H1 (cell line): ENCODE measurements at regions not wholly inside any gene's neighbourhood (a gene's known extent, or its start where the extent isn't known, plus 50 kb on each side); places are given as distances from the start of the nearest gene placed in this dataset.

ENCODE experiments used
- CTCF ChIA-PET: fragments of 300-600 bp; sonication (Branson Sonifier 250); formaldehyde crosslinking; loops from one replicate; lab custom pipeline; 2021; ENCODE audit not compliant: partially characterized antibody; lab: Charles Lee
- POLR2A ChIA-PET: fragments of 300-600 bp; sonication (Branson Sonifier 250); formaldehyde crosslinking; loops from one replicate; lab custom pipeline; 2021; ENCODE audit warnings: inconsistent platforms; ENCODE audit not compliant: partially characterized antibody; lab: Charles Lee
- DNase-seq, 2 experiments: peaks; one replicate each; pipeline versions ENCODE4 v3.0.0 to v3.0.0-alpha.2; 2010 to 2022; ENCODE audit warnings: low spot score in 2 of 2, low read depth in 1 of 2, mixed read lengths in 1 of 2
- FAIRE-seq: peaks from 2 replicates; lab custom pipeline; 2011; peaks lifted over from hg19 to GRCh38; lab: Jason Lieb, UNC
- H2AFZ ChIP-seq: 2 replicates; pipeline ENCODE4 v1.8.1; 2012; ENCODE audit warnings: low read length, inconsistent platforms
- H2AK5ac ChIP-seq: 2 replicates; pipeline ENCODE4 v1.6.1; 2013; ENCODE audit warnings: low read depth, low read length
- H2BK120ac ChIP-seq: replicated peaks from 2 replicates; pipeline ENCODE3; 2013; ENCODE audit warnings: low read depth, low read length, inconsistent platforms
- H2BK12ac ChIP-seq: 2 replicates; pipeline ENCODE4 v1.6.1; 2013; ENCODE audit warnings: low read depth, low read length
- H2BK15ac ChIP-seq: 2 replicates; pipeline ENCODE4 v1.6.1; 2013; ENCODE audit warnings: low read length
- H2BK20ac ChIP-seq: 2 replicates; pipeline ENCODE4 v1.6.1; 2013; ENCODE audit warnings: low read length
- H2BK5ac ChIP-seq: 2 replicates; pipeline ENCODE4 v1.6.1; 2013; ENCODE audit warnings: low read depth, low read length
- H3K14ac ChIP-seq: 2 replicates; pipeline ENCODE4 v1.6.1; 2013; ENCODE audit warnings: inconsistent platforms; ENCODE audit not compliant: insufficient read length
- H3K18ac ChIP-seq: 2 replicates; pipeline ENCODE4 v1.6.1; 2013; ENCODE audit warnings: low read length; ENCODE audit errors: extremely low read depth
- H3K23ac ChIP-seq: 2 replicates; pipeline ENCODE4 v1.6.1; 2013; ENCODE audit warnings: inconsistent platforms; ENCODE audit not compliant: insufficient read length
- H3K23me2 ChIP-seq: 2 replicates; pipeline ENCODE4 v1.6.1; 2013; ENCODE audit warnings: low read depth, low read length
- H3K27ac ChIP-seq: 2 replicates; pipeline ENCODE4 v1.6.1; 2011; ENCODE audit warnings: low read depth, low read length, inconsistent platforms
- H3K27me3 ChIP-seq, 4 experiments: replicated peaks in 1 of 4; 1 replicate in 1 of 4; 2 replicates in 3 of 4; pipeline versions ENCODE4 v1.6.1 to v1.8.1; 2011 to 2013; ENCODE audit warnings: low read length in 3 of 4, mild to moderate bottlenecking in 3 of 4, inconsistent platforms in 2 of 4, mixed read lengths in 2 of 4, moderate library complexity in 1 of 4; ENCODE audit not compliant: control insufficient read depth in 3 of 4, insufficient read depth in 3 of 4; ENCODE audit errors: extremely low read depth in 1 of 4
- H3K36me3 ChIP-seq, 4 experiments: 2 replicates each; pipeline versions ENCODE4 v1.6.1 to v1.8.1; 2011 to 2013; ENCODE audit warnings: mild to moderate bottlenecking in 4 of 4, low read length in 3 of 4, moderate library complexity in 2 of 4, control low read depth in 1 of 4, inconsistent platforms in 1 of 4; ENCODE audit not compliant: insufficient read depth in 4 of 4, control insufficient read depth in 2 of 4
- H3K4ac ChIP-seq: replicated peaks from 2 replicates; pipeline ENCODE3; 2013; ENCODE audit warnings: low read length, low read depth, mixed read lengths, inconsistent platforms; ENCODE audit not compliant: insufficient read length
- H3K4me1 ChIP-seq, 4 experiments: replicated peaks in 1 of 4; 1 replicate in 1 of 4; 2 replicates in 3 of 4; pipeline versions ENCODE4 v1.6.1 to v1.8.1; 2011 to 2013; ENCODE audit warnings: low read length in 3 of 4, inconsistent platforms in 2 of 4, mixed read lengths in 1 of 4; ENCODE audit not compliant: insufficient read depth in 4 of 4, control insufficient read depth in 3 of 4
- H3K4me2 ChIP-seq, 2 experiments: 2 replicates each; pipeline versions ENCODE4 v1.6.1 to v1.8.1; 2011 to 2013; ENCODE audit warnings: low read depth in 2 of 2, low read length in 2 of 2, control low read depth in 1 of 2, inconsistent platforms in 1 of 2, mild to moderate bottlenecking in 1 of 2; ENCODE audit not compliant: insufficient read depth in 1 of 2
- H3K4me3 ChIP-seq, 4 experiments: fragments of 200-600, 300-600 bp in 1 of 4; sonication (generic), shearing (Covaris generic), sonication (Bioruptor Twin) in 1 of 4; 2 replicates each; pipeline versions ENCODE4 v1.5.1 to v1.8.1; 2011 to 2016; ENCODE audit warnings: low read length in 4 of 4, low read depth in 3 of 4, control low read depth in 2 of 4, inconsistent platforms in 2 of 4, mild to moderate bottlenecking in 2 of 4, mixed read lengths in 1 of 4, moderate library complexity in 1 of 4; ENCODE audit not compliant: insufficient read depth in 2 of 4; ENCODE audit errors: extremely low read depth in 1 of 4
- H3K56ac ChIP-seq: replicated peaks from 2 replicates; pipeline ENCODE3; 2013; ENCODE audit warnings: low read depth, mild to moderate bottlenecking, mixed read lengths, low read length, inconsistent platforms; ENCODE audit not compliant: insufficient read length
- H3K79me1 ChIP-seq: 2 replicates; pipeline ENCODE4 v1.6.1; 2013; ENCODE audit warnings: low read depth, low read length, control low read depth
- H3K79me2 ChIP-seq, 2 experiments: 2 replicates each; pipeline versions ENCODE4 v1.6.1 to v1.8.1; 2012 to 2013; ENCODE audit warnings: low read length in 2 of 2, mild to moderate bottlenecking in 2 of 2, inconsistent platforms in 1 of 2; ENCODE audit not compliant: insufficient read depth in 2 of 2, control insufficient read depth in 1 of 2
- H3K9ac ChIP-seq, 4 experiments: replicated peaks in 1 of 4; 1 replicate in 1 of 4; 2 replicates in 3 of 4; pipeline versions ENCODE4 v1.6.1 to v1.8.1; 2011 to 2013; ENCODE audit warnings: low read depth in 3 of 4, low read length in 3 of 4, control low read depth in 2 of 4, mild to moderate bottlenecking in 2 of 4, moderate library complexity in 2 of 4, inconsistent platforms in 1 of 4; ENCODE audit errors: extremely low read depth in 1 of 4
- H3K9me3 ChIP-seq, 2 experiments: 2 replicates each; pipeline versions ENCODE4 v1.6.1 to v1.8.1; 2012 to 2013; ENCODE audit warnings: mild to moderate bottlenecking in 2 of 2, moderate library complexity in 2 of 2, control low read depth in 1 of 2, inconsistent platforms in 1 of 2, low read depth in 1 of 2, low read length in 1 of 2, mixed read lengths in 1 of 2; ENCODE audit not compliant: insufficient read depth in 2 of 2
- H4K20me1 ChIP-seq, 2 experiments: replicated peaks in 1 of 2; 2 replicates each; pipeline versions ENCODE3 to v1.8.1; 2011 to 2013; ENCODE audit warnings: inconsistent platforms in 2 of 2, low read length in 2 of 2, mild to moderate bottlenecking in 1 of 2; ENCODE audit not compliant: insufficient read depth in 2 of 2, control insufficient read depth in 1 of 2
- H4K5ac ChIP-seq: 2 replicates; pipeline ENCODE4 v1.6.1; 2013; ENCODE audit warnings: low read length, low read depth, mixed read lengths, inconsistent platforms; ENCODE audit not compliant: insufficient read length
- H4K8ac ChIP-seq: 2 replicates; pipeline ENCODE4 v1.8.0; 2013; ENCODE audit warnings: mild to moderate bottlenecking, moderate library complexity, low read length, inconsistent platforms; ENCODE audit not compliant: insufficient read depth; ENCODE audit errors: extremely low read depth
- H4K91ac ChIP-seq: replicated peaks from 2 replicates; pipeline ENCODE3; 2013; ENCODE audit warnings: low read length, mixed read lengths, inconsistent platforms; ENCODE audit not compliant: insufficient read length
- CBX8 ChIP-seq: fragments of 300-800, 300-1000 bp; sonication (generic); IDR thresholded peaks from 2 replicates; pipeline ENCODE4 v1.7.1; 2016; ENCODE audit warnings: low read depth, low read length, borderline replicate concordance
- CEBPB ChIP-seq: IDR thresholded peaks from 2 replicates; pipeline ENCODE4 v1.6.1; 2012; ENCODE audit warnings: low read depth, low read length
- CTBP2 ChIP-seq: IDR thresholded peaks from 2 replicates; pipeline ENCODE4 v1.7.0; 2011; ENCODE audit warnings: borderline replicate concordance, mild to moderate bottlenecking, moderate library complexity, mixed read lengths, low read length; ENCODE audit not compliant: insufficient read depth, insufficient read length
- HDAC6 ChIP-seq: IDR thresholded peaks from one replicate; pipeline ENCODE4 v1.7.1; 2012; ENCODE audit warnings: low read depth, mild to moderate bottlenecking, inconsistent platforms, low read length, moderate library complexity
- POLR2AphosphoS5 ChIP-seq: IDR thresholded peaks from 2 replicates; pipeline ENCODE4 v1.6.1; 2011; ENCODE audit warnings: low read depth, low read length
- SAP30 ChIP-seq: fragments of 300-600 bp; sonication (generic); IDR thresholded peaks from 2 replicates; pipeline ENCODE4 v1.7.1; 2012; ENCODE audit warnings: low read length, moderate library complexity, mild to moderate bottlenecking, inconsistent platforms; ENCODE audit not compliant: insufficient read depth, insufficient replicate concordance
- SP1 ChIP-seq: IDR thresholded peaks from 2 replicates; pipeline ENCODE4 v1.6.1; 2011; ENCODE audit warnings: low read depth, low read length
- TAF1 ChIP-seq: IDR thresholded peaks from 2 replicates; pipeline ENCODE4 v1.6.1; 2011; ENCODE audit warnings: mild to moderate bottlenecking, low read depth, low read length
- WGBS, 2 experiments: shearing (Covaris generic) in 1 of 2; methylation state at CpG; one replicate each; pipeline versions ENCODE4 v1.1.6 to v1.1.7; 2013 to 2015; ENCODE audit warnings: low lambda C conversion rate in 2 of 2, mixed read lengths in 2 of 2, inconsistent platforms in 1 of 2, low coverage in 1 of 2, missing lambda C conversion rate in 1 of 2; ENCODE audit not compliant: insufficient replicate concordance in 2 of 2, insufficient coverage in 1 of 2, insufficient read length in 1 of 2; ENCODE audit errors: extremely low coverage in 1 of 2, missing lambda C conversion rate in 1 of 2; 5-methylcytosine and 5-hydroxymethylcytosine counted together

DNA sequence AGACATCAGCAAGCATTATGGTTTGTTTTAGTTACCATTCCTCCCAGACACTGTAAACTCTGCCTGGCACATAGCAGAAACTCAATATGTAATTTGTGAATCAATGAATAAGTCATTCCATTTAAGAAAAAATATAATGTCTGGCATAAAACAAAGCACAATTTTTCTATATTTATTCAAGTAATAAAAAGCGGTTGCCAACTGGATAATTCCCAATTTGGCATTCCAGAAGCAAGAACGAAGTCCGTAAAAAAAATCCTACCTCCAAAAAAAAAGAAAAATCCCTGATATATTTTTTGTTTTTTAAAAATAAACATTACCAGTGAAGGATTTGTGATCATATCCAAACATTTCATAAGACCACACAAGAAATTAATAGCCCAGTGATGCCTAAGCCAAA is 351.3 kb upstream of the LRRTM4 start:
- Histone ChIP-seq H3K9me3 (no peaks in the 10 kb centered on the region), H3K79me2 (no peaks in the 10 kb centered on the region), H3K4me2 (no peak overlapping the region), H4K8ac (no peak overlapping the region), H4K20me1 (no peaks in the 10 kb centered on the region), H3K18ac (no peak overlapping the region), H3K9ac (no peak overlapping the region), H2BK20ac (no peak overlapping the region), H3K23ac (no peak overlapping the region), H2BK15ac (no peak overlapping the region), H3K36me3 (no peaks in the 10 kb centered on the region), H2AK5ac (no peak overlapping the region), H3K27me3 (no peaks in the 10 kb centered on the region), H2BK12ac (no peak overlapping the region), H2BK120ac (no peak overlapping the region), H4K91ac (no peak overlapping the region), H3K4me3 (no peak overlapping the region), H3K23me2 (no peaks in the 10 kb centered on the region; the same call in 1 of the 2 replicates), H3K14ac (no peak overlapping the region), H3K27ac (no peak overlapping the region), H4K5ac (no peak overlapping the region), H2AFZ (no peak overlapping the region), H3K56ac (no peak overlapping the region), H3K4ac (no peak overlapping the region), H2BK5ac (no peak overlapping the region), H3K4me1 (no peaks in the 10 kb centered on the region), H3K79me1 (no peaks in the 10 kb centered on the region)
- TF ChIP-seq CTBP2, result no peak
- no peak for TF ChIP-seq HDAC6
- TF ChIP-seq SP1, result no peak
- TF ChIP-seq SAP30, result no peak
- TF ChIP-seq TAF1, result no peak
- TF ChIP-seq POLR2AphosphoS5, result no peak
- TF ChIP-seq CBX8, result no peak
- TF ChIP-seq CEBPB, result no peak
- WGBS, 2 experiments, result 93% methylated on average over 3 of the region's 3 CpGs; no CpG with 5 or more reads in 1 of the 2 experiments
- FAIRE-seq, result no peak
- ChIA-PET CTCF (interaction anchor here (0.6 to 1.3 kb wide), 2 partner anchors 10 to 140 kb away, joined by 3 read pairs; no protein-coding TSS in a partner anchor), POLR2A (no interaction called here)
- DNase-seq, result no peak
